Posterior cingulate gyrus (tissue), 11 donors: ENCODE measurements at regions not wholly inside any gene's neighbourhood (a gene's known extent, or its start where the extent isn't known, plus 50 kb on each side); places are given as distances from the start of the nearest gene placed in this dataset.
"Not testable (repeated sequence)": the region's sequence is repeated elsewhere in the genome, so short reads cannot be mapped to it uniquely, and the experiment has no call there.

ENCODE experiments used
- DNase-seq, 10 donors: peaks; one replicate each; pipeline versions ENCODE4 v3.0.0 to v3.0.0-alpha.2; 2020 to 2021; ENCODE audit warnings: mixed read lengths in 3 of 10
- intact Hi-C: fragments of 100-400 bp; cut with DNase I; formaldehyde crosslinking; loops from one replicate; pipeline ENCODE4 v1.15.1; 2023

DNA sequence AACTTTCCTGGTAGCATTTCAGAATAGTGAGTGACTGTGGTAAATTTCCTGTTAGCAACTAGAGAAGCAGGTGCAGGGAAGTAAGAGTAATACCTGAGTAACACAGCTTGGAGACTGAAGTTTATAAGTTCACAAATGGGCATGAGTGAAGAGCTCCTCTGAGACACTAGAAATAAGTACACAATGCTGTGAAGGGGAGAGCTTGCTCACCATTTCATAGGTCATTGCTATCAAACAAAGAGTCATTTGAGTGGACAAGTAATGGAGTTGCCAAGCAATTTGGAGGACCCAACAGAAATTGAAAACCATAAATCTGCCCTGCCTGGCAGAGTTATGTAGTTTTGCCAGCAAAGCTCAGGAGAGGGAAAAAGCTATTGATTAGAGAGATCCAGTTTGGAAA lies 523.6 kb downstream of the TRAM1L1 start:
- intact Hi-C loops = no loop called here
- no peak for DNase-seq

DNA sequence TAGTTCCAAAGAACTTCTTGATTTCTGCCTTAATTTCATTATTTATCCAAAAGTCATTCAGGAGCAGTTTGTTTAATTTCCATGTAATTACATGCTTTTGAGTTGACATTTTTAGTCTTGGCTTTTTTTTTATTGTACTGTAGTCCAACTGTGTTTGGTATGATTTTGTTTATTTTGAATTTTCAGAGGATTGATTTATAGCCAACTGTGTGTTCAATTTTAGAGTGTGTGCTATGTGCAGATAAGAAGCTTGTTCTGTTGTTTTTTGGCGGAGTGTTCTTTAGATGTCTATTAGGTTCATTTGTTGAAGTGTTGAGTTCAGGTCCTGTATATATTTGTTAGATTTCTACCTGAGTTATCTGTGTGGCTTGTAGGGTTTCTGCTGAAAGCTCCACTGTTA lies 533.6 kb downstream of the TRAM1L1 start:
- no peak for DNase-seq
- intact Hi-C loops = no loop called here

DNA sequence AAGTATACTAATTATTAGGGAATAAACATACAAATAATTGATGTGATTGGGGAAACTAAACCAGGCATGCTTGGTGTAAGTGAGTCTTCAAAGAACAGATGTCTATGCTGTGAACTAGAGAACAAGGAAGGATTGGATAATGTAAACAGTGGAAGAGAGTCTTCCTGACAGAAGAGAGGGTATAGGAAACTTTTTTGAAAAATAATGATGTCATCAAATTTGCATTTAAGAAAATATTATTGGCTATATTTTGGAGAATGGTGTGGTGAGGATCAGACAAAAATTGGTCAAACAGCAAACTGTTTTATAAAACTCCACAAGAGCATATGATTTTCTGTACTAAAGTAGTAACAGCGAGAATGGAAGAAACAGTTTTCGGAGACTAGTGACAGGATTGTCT lies 537.7 kb downstream of the TRAM1L1 start:
- DNase-seq = no peak
- intact Hi-C loops = no loop called here

DNA sequence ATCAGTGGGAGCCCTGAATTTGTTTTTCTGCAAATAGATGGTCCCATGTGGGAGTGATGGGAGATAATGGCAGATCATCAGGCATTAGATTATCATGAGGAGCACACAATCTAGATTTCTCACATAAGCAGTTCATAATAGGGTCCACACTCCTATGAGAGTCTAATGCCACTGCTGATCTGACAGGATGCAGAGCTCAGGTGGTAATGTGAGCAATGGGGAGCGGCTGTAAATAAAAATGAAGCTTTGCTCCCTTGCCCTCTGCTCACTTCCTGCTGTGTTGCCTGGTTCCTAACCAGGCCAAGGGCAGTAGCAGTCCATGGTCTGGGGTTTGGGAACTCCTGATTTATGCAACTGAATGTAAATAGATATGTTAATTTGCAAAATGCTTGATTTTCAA lies 538.6 kb downstream of the TRAM1L1 start:
- DNase-seq = no peak
- intact Hi-C loops = no loop called here

DNA sequence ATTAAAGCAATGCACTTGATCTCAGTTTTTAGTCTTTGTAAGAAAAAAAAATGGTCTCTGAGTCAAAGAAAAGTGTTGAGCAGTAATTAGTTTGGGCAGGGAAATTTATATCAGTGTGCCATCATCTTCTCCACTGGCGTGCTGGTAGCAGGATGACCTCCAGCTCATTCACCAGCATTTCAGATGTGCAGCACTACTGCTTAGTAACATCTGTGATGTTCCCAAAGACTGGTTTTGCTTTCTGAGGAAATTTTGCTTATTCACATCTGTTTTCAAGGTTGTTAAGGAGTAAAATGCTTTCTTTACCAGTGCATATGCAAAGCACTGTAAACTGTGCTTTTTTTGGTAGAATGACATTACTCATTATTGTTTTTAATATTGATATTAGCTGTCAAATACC lies 540.4 kb downstream of the TRAM1L1 start:
- no peak for DNase-seq
- intact Hi-C loops = no loop called here

DNA sequence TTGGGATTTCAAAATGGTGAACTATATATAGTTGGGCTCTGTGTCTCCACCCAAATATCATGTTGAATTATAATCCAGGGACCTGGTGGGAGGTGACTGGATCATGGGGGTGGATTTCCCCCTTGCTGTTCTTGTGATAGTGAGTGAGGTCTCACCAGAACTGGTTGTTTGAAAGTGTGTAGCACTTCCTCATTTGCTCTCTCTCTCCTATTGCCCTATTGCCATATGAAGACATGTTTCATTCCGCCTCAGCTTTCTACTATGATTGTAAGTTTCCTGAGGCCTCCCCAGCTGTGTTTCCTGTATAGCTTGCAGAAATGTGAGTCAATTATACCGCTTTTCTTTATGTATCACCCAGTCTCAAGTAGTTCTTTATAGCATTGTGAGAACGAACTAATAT lies 545.6 kb downstream of the TRAM1L1 start:
- intact Hi-C loops = no loop called here
- no peak for DNase-seq

DNA sequence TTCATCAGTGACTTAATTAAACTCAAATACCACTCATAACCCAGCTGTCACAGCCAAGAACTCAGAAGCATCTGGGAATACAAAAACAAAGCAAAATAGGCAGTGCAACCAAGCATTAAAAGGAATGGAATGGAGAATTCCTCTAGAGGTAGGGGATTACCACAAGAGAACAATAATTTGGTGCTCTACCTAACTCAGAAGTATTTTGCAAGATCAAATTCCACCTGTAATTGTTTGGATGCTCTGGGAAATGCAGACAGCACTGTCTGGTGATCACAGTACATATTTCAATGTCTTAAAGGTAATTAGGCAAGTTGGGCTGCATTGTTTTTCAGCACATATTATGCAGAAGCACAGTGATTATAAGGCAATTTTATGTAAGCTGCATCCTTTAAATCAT lies 547.5 kb downstream of the TRAM1L1 start:
- DNase-seq = no peak
- intact Hi-C loops = no loop called here

DNA sequence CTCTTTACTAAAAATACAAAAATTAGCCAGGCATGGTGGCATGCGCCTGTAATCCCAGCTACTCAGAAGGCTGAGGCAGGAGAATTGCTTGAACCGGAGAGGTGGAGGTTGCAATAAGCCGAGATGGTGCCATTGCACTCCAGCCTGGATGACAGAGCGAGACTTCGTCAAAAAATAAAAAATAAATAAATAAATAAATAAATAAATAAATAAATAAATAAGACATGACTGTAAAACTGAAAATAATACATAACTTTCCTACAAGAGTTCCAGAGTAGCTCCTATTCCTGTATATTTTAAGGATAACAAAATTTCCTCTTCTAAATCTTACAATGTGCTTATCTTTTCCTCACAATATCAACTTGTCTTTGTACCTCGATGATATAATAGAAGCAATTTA lies 549.4 kb downstream of the TRAM1L1 start:
- peak in 1 of 10 donors; percentile 39 for DNase-seq
- intact Hi-C loops = not testable (repeated sequence)

DNA sequence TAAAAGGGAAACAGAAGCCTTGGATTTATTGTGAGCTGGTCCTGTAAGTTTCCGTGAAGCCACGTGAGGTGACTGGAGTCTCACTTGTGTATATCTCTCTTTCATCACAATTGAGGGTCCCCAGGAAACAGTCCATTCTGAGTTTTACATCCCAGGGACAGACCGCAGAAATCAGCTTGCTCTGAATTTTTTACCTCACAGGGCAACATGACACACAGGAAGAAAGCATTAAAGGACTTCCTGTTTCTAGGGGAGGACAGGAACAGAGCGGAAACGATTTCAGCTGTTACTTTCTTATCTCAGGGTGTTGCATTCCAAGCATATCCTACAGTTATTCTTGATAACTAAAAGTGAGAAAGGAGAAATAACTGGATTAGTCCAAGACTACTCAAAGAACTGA lies 553.5 kb downstream of the TRAM1L1 start:
- no peak for DNase-seq
- intact Hi-C loops = no loop called here

DNA sequence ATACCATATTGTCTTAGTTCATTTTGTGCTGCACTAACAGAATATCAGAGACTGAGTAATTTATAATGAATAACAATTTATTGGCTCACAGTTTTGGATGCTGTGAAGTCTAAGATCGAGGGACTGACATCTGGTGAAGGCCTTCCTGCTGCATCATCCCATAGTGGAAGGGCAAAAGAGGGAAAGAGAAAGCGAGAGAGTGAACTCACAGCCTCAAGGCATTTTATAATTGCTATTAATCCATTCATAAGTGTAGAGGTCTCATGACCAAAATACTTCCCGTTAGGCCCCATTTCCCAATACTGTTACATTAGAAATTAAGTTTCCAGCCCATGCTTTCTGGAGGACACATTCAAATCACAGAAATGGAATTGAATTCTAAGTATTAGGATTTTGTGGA lies 554.4 kb downstream of the TRAM1L1 start:
- DNase-seq = no peak
- intact Hi-C loops = no loop called here

DNA sequence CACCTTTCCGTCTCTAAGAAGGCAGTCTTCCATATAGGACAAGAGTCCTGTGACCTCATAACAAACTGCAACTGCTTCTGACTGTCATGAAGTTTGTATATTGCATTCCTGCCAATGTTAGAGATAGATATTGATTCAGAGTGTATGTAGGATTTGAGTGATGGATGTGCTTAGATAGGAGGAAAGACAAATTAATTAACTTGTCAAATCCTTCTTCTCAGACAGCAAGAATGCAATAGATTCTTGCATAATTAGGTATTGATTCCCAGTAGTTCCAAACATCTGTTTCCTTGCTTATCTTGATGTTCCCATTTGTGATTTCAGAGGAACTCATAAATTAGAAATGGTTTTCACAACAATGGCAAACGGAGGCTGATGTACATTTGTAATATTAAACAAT lies 555.3 kb downstream of the TRAM1L1 start:
- intact Hi-C loops = no loop called here

DNA sequence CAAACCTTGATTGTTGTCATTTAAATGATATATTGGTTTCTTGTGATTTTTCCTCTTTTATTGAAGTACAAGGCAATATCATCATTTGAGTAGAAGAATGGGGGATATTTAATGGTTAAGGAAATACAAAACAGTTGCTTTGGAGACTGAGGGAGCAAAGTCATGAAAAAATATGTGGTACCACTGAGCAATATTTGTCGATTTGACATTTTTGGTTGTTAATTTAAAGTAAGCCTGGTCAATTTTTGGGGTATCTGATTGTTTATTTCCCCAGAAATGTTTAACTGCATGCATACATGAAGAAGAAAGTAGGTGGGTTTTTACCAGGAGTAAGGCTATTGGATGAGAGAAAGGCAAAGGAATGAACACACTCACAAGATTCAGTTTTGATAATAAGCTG lies 556.2 kb downstream of the TRAM1L1 start:
- intact Hi-C loops = no loop called here
- DNase-seq = no peak

More for the DNA sequence above, 555.3 kb downstream of the TRAM1L1 start:
- DNase-seq = no peak

DNA sequence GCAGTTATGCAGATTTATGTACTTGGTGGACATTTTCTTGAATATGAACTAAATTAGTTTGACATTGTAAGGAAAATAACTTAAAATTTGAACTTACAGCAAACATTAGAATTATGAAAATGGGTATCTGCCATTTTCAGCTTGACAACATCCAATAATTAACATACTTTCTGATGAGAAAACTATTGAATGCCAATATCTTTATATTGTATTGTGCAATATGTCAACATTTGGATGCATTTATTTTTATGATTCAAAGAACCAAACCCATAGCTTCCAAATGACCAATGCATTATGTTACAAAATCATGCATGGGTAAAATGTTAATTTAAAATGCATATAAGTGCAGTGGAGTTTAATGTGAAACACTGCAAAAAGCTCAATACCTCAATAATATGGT lies 562.5 kb downstream of the TRAM1L1 start:
- DNase-seq = no peak

DNA sequence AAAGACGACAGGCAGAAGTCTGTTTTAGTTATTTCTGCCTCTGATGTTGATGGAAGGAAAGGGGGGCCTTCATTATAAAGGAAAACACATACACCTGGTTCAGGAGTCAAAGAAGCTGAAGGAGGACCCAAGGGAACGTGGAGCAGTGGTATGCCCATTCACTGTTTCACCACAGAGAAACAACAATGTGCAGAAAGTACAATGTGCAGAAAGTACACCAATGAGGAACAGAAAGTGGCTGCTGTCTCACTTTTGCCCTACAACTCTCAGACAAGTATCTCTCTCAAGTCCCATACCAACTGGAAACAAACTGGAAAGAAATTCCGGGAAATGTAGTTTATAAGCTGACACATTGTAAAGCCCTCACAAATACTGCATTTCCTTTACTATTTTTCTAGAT lies 564.5 kb downstream of the TRAM1L1 start:
- intact Hi-C loops = no loop called here
- no peak for DNase-seq

More for the DNA sequence above, 562.5 kb downstream of the TRAM1L1 start:
- intact Hi-C loops = no loop called here

DNA sequence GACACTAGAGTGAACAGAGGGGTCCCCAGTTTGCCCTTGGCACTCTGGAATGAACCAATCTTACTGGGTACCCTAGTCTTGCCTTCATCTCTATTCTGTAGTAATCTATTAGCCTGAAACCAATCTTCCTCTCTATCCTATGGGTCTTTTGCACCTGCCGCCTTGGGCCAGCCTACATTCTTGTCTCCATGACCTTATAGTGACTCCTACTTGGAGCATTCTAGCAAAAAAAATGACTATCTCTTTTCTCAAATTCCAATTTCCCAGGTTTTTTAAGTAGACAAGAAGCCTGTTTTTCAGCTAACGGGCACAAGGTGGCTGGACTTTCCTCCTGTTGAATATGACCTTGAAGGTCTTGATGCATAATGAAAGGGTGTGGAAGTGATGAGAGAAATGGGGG lies 568.7 kb downstream of the TRAM1L1 start:
- intact Hi-C loops = no loop called here
- DNase-seq = no peak

DNA sequence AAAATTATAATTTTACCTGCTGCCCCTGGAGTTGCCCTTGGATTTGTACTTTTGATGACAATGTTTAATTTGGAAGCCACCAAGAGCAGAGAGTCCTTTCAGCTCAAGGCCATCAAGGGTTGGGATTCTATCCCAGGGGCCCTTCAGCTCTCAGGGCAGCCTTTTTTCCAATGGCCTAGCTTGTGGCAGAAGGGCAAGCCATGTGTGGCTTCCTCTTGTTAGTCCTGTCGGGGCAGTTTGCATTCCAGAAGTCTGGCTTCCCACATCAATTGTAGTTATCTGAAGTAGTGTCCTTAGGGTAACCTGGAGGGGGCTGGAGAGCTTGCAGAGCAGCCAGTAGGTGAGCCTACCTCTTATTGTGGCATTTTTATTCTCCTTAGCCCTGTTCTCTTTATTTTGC lies 569.4 kb downstream of the TRAM1L1 start:
- DNase-seq = no peak
- intact Hi-C loops = no loop called here

DNA sequence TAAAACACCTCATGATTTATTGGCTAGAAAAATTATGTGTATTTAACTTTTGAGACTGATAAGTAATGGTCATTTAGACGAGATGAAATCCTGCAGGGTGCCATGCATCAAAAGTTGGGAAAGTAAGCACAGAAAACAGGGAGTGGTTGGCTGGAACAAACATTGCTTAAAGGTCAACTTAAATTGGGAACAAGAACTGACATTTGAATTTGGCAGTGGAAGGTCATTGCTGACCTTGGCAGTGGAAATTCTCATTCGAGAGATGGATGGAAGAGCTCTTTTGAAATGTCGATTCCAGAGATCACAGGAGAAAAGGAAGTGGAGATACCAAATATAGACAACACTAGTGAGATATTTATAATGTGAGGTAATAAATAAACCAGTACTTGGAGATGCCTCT lies 572.8 kb downstream of the TRAM1L1 start:
- intact Hi-C loops = no loop called here

DNA sequence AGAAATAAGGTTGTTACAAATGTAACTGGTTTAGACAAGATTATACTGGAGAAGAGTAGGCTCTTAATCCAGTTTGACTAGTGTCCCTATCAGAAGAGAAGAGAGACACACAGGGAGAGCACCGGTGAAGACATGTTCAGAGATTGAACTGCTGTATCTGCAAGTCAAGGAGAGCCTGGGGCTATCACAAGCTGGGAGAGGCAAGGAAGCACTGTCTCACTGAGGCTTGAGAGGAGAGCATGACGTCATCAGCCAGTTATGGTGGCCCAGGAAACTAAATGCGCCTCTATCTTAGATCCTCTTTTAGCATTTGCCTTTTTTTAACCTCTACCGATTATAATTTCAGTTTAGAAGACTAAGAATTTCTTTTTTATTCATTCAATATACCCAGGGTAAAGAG lies 583.4 kb downstream of the TRAM1L1 start:
- intact Hi-C loops = no loop called here
- DNase-seq = no peak

More for the DNA sequence above, 572.8 kb downstream of the TRAM1L1 start:
- DNase-seq = no peak

DNA sequence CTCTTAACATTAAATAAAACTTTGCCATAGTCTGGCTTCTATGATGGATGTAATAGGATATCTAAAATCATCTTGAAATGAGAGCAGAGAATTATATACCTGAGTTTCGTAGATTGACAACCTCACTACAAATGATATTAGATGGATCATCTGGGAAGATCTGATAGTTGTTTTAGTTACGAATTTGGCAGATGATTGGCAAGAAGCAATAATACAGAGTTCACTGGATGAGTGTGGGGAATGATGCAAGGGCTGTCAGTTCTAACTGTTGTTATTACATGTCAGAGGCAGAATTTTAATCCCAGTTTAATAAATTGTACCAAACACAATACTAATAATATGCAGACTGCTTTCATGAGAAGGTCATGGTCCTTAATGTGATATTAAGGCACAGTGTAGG lies 585.2 kb downstream of the TRAM1L1 start:
- intact Hi-C loops = no loop called here
- DNase-seq = no peak

DNA sequence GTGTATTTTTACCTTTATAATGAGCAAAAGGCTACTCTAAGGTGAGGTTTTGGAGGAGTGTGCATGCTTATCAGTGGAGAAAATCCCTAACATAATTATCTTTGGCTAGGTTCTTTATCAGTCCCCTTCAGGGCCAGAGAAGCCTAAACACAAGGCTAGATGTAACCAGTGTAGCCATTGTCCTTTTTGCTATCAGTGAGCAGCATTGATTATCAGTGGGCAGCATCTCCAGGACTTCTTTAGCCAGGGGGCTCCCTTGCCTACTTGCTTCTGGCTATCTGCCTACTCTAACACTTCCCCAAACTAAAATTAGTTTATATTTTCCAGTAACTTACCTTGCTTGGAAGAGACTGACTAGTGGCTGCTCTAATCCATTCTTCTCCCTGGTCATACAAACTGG lies 595.6 kb downstream of the TRAM1L1 start:
- DNase-seq = no peak
- intact Hi-C loops = no loop called here

DNA sequence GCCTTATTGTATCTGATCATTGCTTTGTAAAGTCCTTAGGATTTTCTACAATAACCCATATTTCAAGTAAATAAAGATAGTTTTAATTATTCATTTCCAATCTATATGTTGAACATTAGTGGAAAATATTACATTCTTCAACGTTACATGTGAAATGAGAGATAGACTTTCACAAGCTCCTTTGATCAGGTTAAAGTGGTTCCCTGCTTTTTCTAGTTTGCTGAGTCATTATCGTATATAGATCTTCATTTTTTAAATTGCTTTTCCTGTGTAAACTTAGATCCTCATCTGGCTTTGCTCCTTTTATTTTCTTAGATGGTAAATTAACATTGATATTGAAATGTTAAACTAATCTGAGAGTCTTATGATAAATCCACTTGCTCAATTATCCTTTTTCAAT lies 599.0 kb downstream of the TRAM1L1 start:
- no peak for DNase-seq
- intact Hi-C loops = no loop called here

DNA sequence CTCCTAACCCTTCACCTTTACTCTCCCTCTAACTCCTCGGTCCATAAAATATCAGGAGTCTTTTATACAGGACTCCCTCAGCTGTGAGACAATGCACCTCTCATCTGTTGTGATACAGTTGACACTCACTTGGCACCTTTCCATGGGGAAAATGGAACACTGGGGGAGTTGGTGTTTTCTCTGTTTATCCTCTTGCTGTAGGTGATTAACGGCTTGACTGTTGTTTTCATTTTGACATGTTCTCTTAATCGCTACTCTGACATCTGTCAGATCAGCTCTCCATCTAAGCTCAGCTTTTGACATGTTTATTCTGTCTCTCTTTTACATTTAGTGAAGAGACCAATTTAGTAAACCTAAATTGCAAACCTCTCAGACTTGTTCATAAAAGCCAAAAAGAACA lies 604.8 kb downstream of the TRAM1L1 start:
- intact Hi-C loops = no loop called here
- no peak for DNase-seq

DNA sequence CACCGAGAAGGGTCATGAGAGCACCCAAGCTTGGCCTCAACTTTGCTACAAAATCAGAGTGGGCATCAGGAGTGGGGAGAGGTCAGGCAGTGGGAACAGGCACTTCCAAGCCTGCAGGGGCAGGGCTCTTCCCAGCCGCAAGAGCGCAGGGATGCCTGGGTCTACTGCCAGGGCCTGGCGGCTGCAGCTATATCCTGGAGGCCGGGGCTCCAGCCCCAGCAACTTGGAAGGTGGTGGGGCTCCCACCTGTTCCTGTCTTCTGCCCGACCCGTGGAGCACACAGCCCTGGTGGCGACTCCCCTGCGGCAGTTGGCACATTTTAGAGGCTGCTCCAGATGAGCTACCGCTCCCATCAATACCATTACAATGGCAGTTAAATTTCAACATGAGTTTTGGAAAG lies 607.0 kb downstream of the TRAM1L1 start:
- intact Hi-C loops = no loop called here
- peak in 2 of 10 donors; percentile 56 to 72 for DNase-seq

DNA sequence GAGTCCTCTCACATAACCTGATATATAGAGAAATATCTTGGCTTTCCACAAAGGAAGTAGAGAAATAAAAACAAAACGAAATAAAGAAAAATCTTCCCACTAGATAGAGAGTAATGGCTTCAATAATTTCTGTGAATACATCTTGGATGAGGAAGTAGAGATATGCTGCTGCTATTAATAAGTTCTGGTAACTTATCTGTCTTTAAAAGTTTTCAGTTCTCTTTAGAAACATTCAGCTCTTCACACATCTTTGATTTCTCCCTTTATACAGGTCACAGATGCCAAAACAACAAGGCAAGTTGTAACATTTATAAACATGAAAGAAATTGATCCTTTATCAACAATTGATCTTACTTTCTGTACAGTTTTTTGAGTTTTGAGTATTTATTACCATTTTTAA lies 615.8 kb downstream of the TRAM1L1 start:
- intact Hi-C loops = no loop called here
- DNase-seq = no peak
